NT2/D1 (cell line): ENCODE measurements at regions not wholly inside any gene's neighbourhood (a gene's known extent, or its start where the extent isn't known, plus 50 kb on each side); places are given as distances from the start of the nearest gene placed in this dataset.

Source experiments
- SUZ12 ChIP-seq: IDR thresholded peaks from 2 replicates; pipeline ENCODE4 v1.6.1; 2011; ENCODE audit not compliant: insufficient read length, insufficient read depth; ENCODE audit errors: extremely low read depth
- YY1 ChIP-seq: IDR thresholded peaks from 2 replicates; pipeline ENCODE4 v1.6.1; 2011; ENCODE audit not compliant: insufficient read length, insufficient read depth
- ZNF274 ChIP-seq: IDR thresholded peaks from 2 replicates; pipeline ENCODE4 v1.6.1; 2011; ENCODE audit warnings: mild to moderate bottlenecking, low read depth, low read length

DNA sequence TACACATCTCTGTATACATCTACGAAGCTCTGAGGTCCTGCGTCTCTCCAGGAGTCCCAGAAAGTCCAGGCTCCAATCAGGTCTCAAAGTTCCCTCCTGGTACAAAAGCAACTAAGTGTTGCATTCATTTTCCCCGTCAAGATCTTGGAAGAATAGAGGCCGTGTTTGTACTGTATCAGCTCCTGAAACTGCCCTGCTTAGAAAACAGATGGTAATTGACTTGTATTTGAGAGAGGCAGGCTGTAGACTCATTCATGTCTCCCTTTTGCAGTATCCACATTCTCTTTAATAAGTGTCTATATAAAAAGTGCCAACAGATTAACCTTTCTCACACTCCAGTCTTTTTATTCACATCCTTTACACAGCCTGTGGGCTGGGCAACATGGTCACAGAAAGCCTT lies 91.7 kb downstream of the HPGD start:
- TF ChIP-seq YY1 (no peak), ZNF274 (no peak), SUZ12 (no peak)
